HL-60 (cell line): ENCODE measurements at regions not wholly inside any gene's neighbourhood (a gene's known extent, or its start where the extent isn't known, plus 50 kb on each side); places are given as distances from the start of the nearest gene placed in this dataset.

Experiments used
- DNase-seq, 2 experiments: peaks; one replicate each; pipeline ENCODE4 v3.0.0-alpha.2; 2010 to 2020; ENCODE audit warnings: low read depth in 1 of 2, low spot score in 1 of 2
- H3K27ac ChIP-seq: fragments of 250-450 bp; sonication (Bioruptor Pico); replicated peaks from 2 replicates; pipeline ENCODE4 v1.5.1; 2020; ENCODE audit warnings: mild to moderate bottlenecking, moderate library complexity
- H3K27me3 ChIP-seq: fragments of 250-450 bp; sonication (Bioruptor Pico); 2 replicates; pipeline ENCODE4 v1.5.1; 2021; ENCODE audit warnings: mild to moderate bottlenecking, moderate library complexity; ENCODE audit not compliant: insufficient read depth, poor library complexity, severe bottlenecking
- H3K4me3 ChIP-seq: replicated peaks from 2 replicates; pipeline ENCODE4 v1.5.1; 2011; ENCODE audit warnings: mild to moderate bottlenecking, control low read depth, low read length; ENCODE audit not compliant: insufficient read depth
- CTCF ChIP-seq: IDR thresholded peaks from one replicate; pipeline ENCODE4 v1.5.1; 2011; ENCODE audit warnings: low read length, control low read depth, inconsistent platforms; ENCODE audit not compliant: insufficient read depth
- GABPA ChIP-seq: IDR thresholded peaks from 2 replicates; pipeline ENCODE4 v1.6.1; 2012; ENCODE audit warnings: low read depth
- POLR2AphosphoS5 ChIP-seq: IDR thresholded peaks from 2 replicates; pipeline ENCODE4 v1.6.1; 2012; ENCODE audit warnings: low read depth
- REST ChIP-seq: IDR thresholded peaks from 2 replicates; pipeline ENCODE4 v1.6.1; 2012; ENCODE audit warnings: low read depth; ENCODE audit not compliant: insufficient replicate concordance
- SPI1 ChIP-seq: IDR thresholded peaks from 2 replicates; pipeline ENCODE4 v1.6.1; 2012; ENCODE audit warnings: low read depth, mild to moderate bottlenecking, borderline replicate concordance

GRCh38 chr11:15602785-15603567 lies 488.3 kb downstream of the INSC start:
- no peak for DNase-seq
- Histone ChIP-seq H3K4me3 (no peak overlapping the region), H3K27ac (no peak overlapping the region), H3K27me3 (no peaks in the 10 kb centered on the region)
- no peak for TF ChIP-seq SPI1
- TF ChIP-seq CTCF: no peak
- no peak for TF ChIP-seq POLR2AphosphoS5
- TF ChIP-seq REST: no peak
- no peak for TF ChIP-seq GABPA

GRCh38 chr11:15605094-15605493 lies 490.4 kb downstream of the INSC start:
- no peak for DNase-seq
- H3K4me3 ChIP-seq: no peak overlapping the region
- no peak for TF ChIP-seq CTCF
- no peak for TF ChIP-seq GABPA
- TF ChIP-seq SPI1: no peak
- no peak for TF ChIP-seq POLR2AphosphoS5
- no peak for TF ChIP-seq REST
- no peak overlapping the region for H3K27ac ChIP-seq
- H3K27me3 ChIP-seq: no peaks in the 10 kb centered on the region

- no peak for DNase-seq
- Histone ChIP-seq H3K27ac (no peak overlapping the region), H3K4me3 (no peak overlapping the region), H3K27me3 (no peaks in the 10 kb centered on the region)
- TF ChIP-seq REST: no peak
- TF ChIP-seq CTCF: no peak
- no peak for TF ChIP-seq SPI1
- TF ChIP-seq GABPA: no peak
- TF ChIP-seq POLR2AphosphoS5: no peak
These were observed 492.8 kb downstream of the INSC start for GRCh38 chr11:15607361-15608036.
